WTC11 (cell line): ENCODE measurements at regions not wholly inside any gene's neighbourhood (a gene's known extent, or its start where the extent isn't known, plus 50 kb on each side); places are given as distances from the start of the nearest gene placed in this dataset.

Experiments
- ATAC-seq: fragments of 200-7000 bp; cut with Tn5 transposase; 2 replicates; pipeline ENCODE4 v1.10.0; 2021; ENCODE audit warnings: mild to moderate bottlenecking, moderate library complexity
- CTCF ChIA-PET: fragments of 300-600 bp; sonication (Branson Sonifier 250); formaldehyde crosslinking; loops from one replicate; lab custom pipeline; 2021; ENCODE audit warnings: antibody characterized with exemption; lab: Charles Lee
- POLR2A ChIA-PET: fragments of 350-600 bp; sonication (Branson Sonifier 250); formaldehyde crosslinking; loops from one replicate; lab custom pipeline; 2021; ENCODE audit warnings: antibody characterized with exemption; lab: Charles Lee
- DNase-seq: peaks from one replicate; pipeline ENCODE4 v3.0.0; 2021; ENCODE audit warnings: low spot score
- H3K27ac Mint-ChIP-seq: 2 replicates; pipeline ENCODE4 v1.8.0; 2021; ENCODE audit warnings: mixed read lengths
- H3K27me3 Mint-ChIP-seq: 2 replicates; pipeline ENCODE4 v1.8.0; 2021; ENCODE audit warnings: low read depth, mild to moderate bottlenecking, moderate library complexity, mixed read lengths
- H3K36me3 Mint-ChIP-seq: 2 replicates; pipeline ENCODE4 v1.8.0; 2021; ENCODE audit warnings: mixed read lengths
- H3K4me1 Mint-ChIP-seq: 2 replicates; pipeline ENCODE4 v1.8.0; 2022; ENCODE audit warnings: mixed read lengths
- H3K4me3 Mint-ChIP-seq: 2 replicates; pipeline ENCODE4 v1.8.0; 2021; ENCODE audit warnings: mild to moderate bottlenecking, moderate library complexity, mixed read lengths
- H3K9me3 Mint-ChIP-seq: 2 replicates; pipeline ENCODE4 v1.8.0; 2021; ENCODE audit warnings: mixed read lengths
- ARID4B ChIP-seq: sonication (generic); formaldehyde crosslinking; IDR thresholded peaks from 2 replicates; pipeline ENCODE4 v1.8.0; 2023; ENCODE audit warnings: missing genetic modification reagents, mild to moderate bottlenecking, borderline replicate concordance
- CDX4 ChIP-seq: fragments of 250-450 bp; sonication (Bioruptor Pico); IDR thresholded peaks from 2 replicates; pipeline ENCODE4 v1.9.0; 2021; ENCODE audit warnings: moderate library complexity, mild to moderate bottlenecking, inconsistent platforms, borderline replicate concordance
- CTCF ChIP-seq: fragments of 200-600 bp; IDR thresholded peaks from 2 replicates; pipeline ENCODE4 v1.8.0; 2022; ENCODE audit warnings: antibody characterized with exemption
- E2F4 ChIP-seq: sonication (generic); formaldehyde crosslinking; IDR thresholded peaks from 2 replicates; pipeline ENCODE4 v1.8.1; 2022; ENCODE audit warnings: low read depth, mild to moderate bottlenecking, moderate library complexity, missing genetic modification reagents, borderline replicate concordance
- ELF4 ChIP-seq: sonication (generic); formaldehyde crosslinking; IDR thresholded peaks from 2 replicates; pipeline ENCODE4 v1.8.1; 2022; ENCODE audit warnings: low read depth, mild to moderate bottlenecking, moderate library complexity, missing genetic modification reagents
- EMX1 ChIP-seq: fragments of 250-450 bp; sonication (Bioruptor Pico); IDR thresholded peaks from 2 replicates; pipeline ENCODE4 v1.8.0; 2021; ENCODE audit warnings: mild to moderate bottlenecking
- FOXJ3 ChIP-seq: sonication (generic); formaldehyde crosslinking; IDR thresholded peaks from 2 replicates; pipeline ENCODE4 v1.9.0; 2021; ENCODE audit warnings: missing genetic modification reagents, mild to moderate bottlenecking, borderline replicate concordance
- GABPB1 ChIP-seq: sonication (generic); formaldehyde crosslinking; IDR thresholded peaks from 2 replicates; pipeline ENCODE4 v1.8.1; 2023; ENCODE audit warnings: mild to moderate bottlenecking, missing genetic modification reagents
- IRF2 ChIP-seq: sonication (generic); formaldehyde crosslinking; IDR thresholded peaks from 2 replicates; pipeline ENCODE4 v1.8.0; 2022; ENCODE audit warnings: low read depth, missing genetic modification reagents, borderline replicate concordance
- JAZF1 ChIP-seq: fragments of 250-450 bp; sonication (Bioruptor Pico); IDR thresholded peaks from 2 replicates; pipeline ENCODE4 v1.9.0; 2021; ENCODE audit warnings: moderate library complexity, mild to moderate bottlenecking, inconsistent platforms
- PRRX2 ChIP-seq: fragments of 250-450 bp; sonication (Bioruptor Pico); IDR thresholded peaks from 2 replicates; pipeline ENCODE4 v1.8.0; 2021; ENCODE audit warnings: mild to moderate bottlenecking
- RORB ChIP-seq: fragments of 250-450 bp; sonication (Bioruptor Pico); IDR thresholded peaks from 2 replicates; pipeline ENCODE4 v1.9.0; 2021; ENCODE audit warnings: mild to moderate bottlenecking
- SMAD4 ChIP-seq: sonication (generic); formaldehyde crosslinking; IDR thresholded peaks from 2 replicates; pipeline ENCODE4 v1.8.0; 2022; ENCODE audit warnings: mild to moderate bottlenecking, missing genetic modification reagents
- SP1 ChIP-seq: sonication (generic); formaldehyde crosslinking; conservative IDR thresholded peaks from 2 replicates; pipeline ENCODE4 v1.8.1; 2022; ENCODE audit warnings: missing genetic modification reagents
- STAT6 ChIP-seq: sonication (generic); formaldehyde crosslinking; conservative IDR thresholded peaks from 2 replicates; pipeline ENCODE4 v1.8.1; 2023; ENCODE audit warnings: mild to moderate bottlenecking, low read depth, missing genetic modification reagents, moderate library complexity
- ZNF138 ChIP-seq: sonication (generic); formaldehyde crosslinking; conservative IDR thresholded peaks from 2 replicates; pipeline ENCODE4 v1.8.1; 2022; ENCODE audit warnings: mild to moderate bottlenecking, moderate library complexity, missing genetic modification reagents
- ZSCAN18 ChIP-seq: fragments of 250-450 bp; sonication (Bioruptor Pico); IDR thresholded peaks from 2 replicates; pipeline ENCODE4 v2.1.2; 2022; ENCODE audit warnings: mild to moderate bottlenecking, moderate library complexity

- POLR2A ChIA-PET: interaction anchor here (0.5 to 1.1 kb wide), 2 partner anchors 167 to 419 kb away, joined by 4 to 5 read pairs; partner anchors contain the start of gene PSAT1
- Mint-ChIP-seq H3K27me3 (no peaks in the 10 kb centered on the region), H3K36me3 (no peaks in the 10 kb centered on the region), H3K27ac (no peak overlapping the region), H3K4me3 (no peak overlapping the region)
- peak; percentile 100 for ATAC-seq
- TF ChIP-seq CTCF: peak; percentile 32; the same call in 1 of the 2 replicates
- no peak for TF ChIP-seq E2F4 (CRISPR knock-in tag)
- TF ChIP-seq, all 79 proteins: peak for 1
- 0 out of 2 replicates have a peak, but pooled peaks cover 2% of the 10 kb centered on the region for H3K4me1 Mint-ChIP-seq
- CTCF ChIA-PET: interaction anchor here (0.6 to 2.9 kb wide), 27 partner anchors 9 to 789 kb away, joined by 3 to 24 read pairs (median 5); partner anchors contain the start of genes CEP78 and PSAT1
- no peaks in the 10 kb centered on the region for H3K9me3 Mint-ChIP-seq
- DNase-seq: peak; percentile 68
Observed at GRCh38 chr9:78130004-78130403, 98.4 kb upstream of the GNAQ start.

- no peak for ATAC-seq
- ChIA-PET CTCF (interaction anchor here (1.9 kb wide), 1 partner anchor 150 kb away, joined by 4 read pairs; no protein-coding TSS in a partner anchor), POLR2A (no interaction called here)
- Mint-ChIP-seq H3K36me3 (no peaks in the 10 kb centered on the region), H3K4me1 (0 out of 2 replicates have a peak, but pooled peaks cover 2% of the 10 kb centered on the region), H3K4me3 (no peak overlapping the region), H3K9me3 (no peaks in the 10 kb centered on the region), H3K27me3 (no peaks in the 10 kb centered on the region), H3K27ac (no peak overlapping the region)
- DNase-seq: no peak
- TF ChIP-seq CDX4 (CRISPR knock-in tag): no peak
- TF ChIP-seq RORB (CRISPR knock-in tag): no peak
- TF ChIP-seq GABPB1 (CRISPR knock-in tag): no peak
- no peak for TF ChIP-seq PRRX2 (CRISPR knock-in tag)
- TF ChIP-seq IRF2 (CRISPR knock-in tag): no peak
- no peak for TF ChIP-seq SP1 (CRISPR knock-in tag)
- TF ChIP-seq ARID4B: no peak
- no peak for TF ChIP-seq EMX1
Observed at GRCh38 chr9:78127279-78128225, 95.9 kb upstream of the GNAQ start.

GRCh38 chr9:78123808-78124207 lies 92.2 kb upstream of the GNAQ start:
- H3K36me3 Mint-ChIP-seq: no peaks in the 10 kb centered on the region
- ChIA-PET POLR2A (no interaction called here), CTCF (interaction anchor here (1.5 to 1.9 kb wide), 2 partner anchors 9 to 146 kb away, joined by 5 read pairs; no protein-coding TSS in a partner anchor)
- no peaks in the 10 kb centered on the region for H3K27me3 Mint-ChIP-seq
- ATAC-seq (no peak), DNase-seq (no peak)
- H3K4me1 Mint-ChIP-seq: peaks cover 6% of the 10 kb centered on the region; the same call in 1 of the 2 replicates
- no peaks in the 10 kb centered on the region for H3K9me3 Mint-ChIP-seq
- H3K4me3 Mint-ChIP-seq: no peak overlapping the region
- H3K27ac Mint-ChIP-seq: no peak overlapping the region
- TF ChIP-seq FOXJ3 (CRISPR knock-in tag) (no peak), JAZF1 (CRISPR knock-in tag) (no peak), SMAD4 (no peak), ZNF138 (no peak), ELF4 (CRISPR knock-in tag) (no peak), ZSCAN18 (no peak), STAT6 (CRISPR knock-in tag) (no peak)
